Fibroblast of the aortic adventitia (primary cell): ENCODE measurements at regions not wholly inside any gene's neighbourhood (a gene's known extent, or its start where the extent isn't known, plus 50 kb on each side); places are given as distances from the start of the nearest gene placed in this dataset.

Experiments
- DNase-seq: peaks from one replicate; pipeline ENCODE4 v3.0.0-alpha.2; 2010; ENCODE audit warnings: low read depth
- H3K4me3 ChIP-seq: 2 replicates; pipeline ENCODE4 v1.5.1; 2011; ENCODE audit warnings: low read depth, mild to moderate bottlenecking, control low read depth, low read length, moderate library complexity
- TF ChIP-seq, protein P1 (sequence below): IDR thresholded peaks from 2 replicates; pipeline ENCODE4 v1.5.1; 2011; ENCODE audit warnings: mild to moderate bottlenecking, low read length, control low read depth, inconsistent platforms; ENCODE audit not compliant: insufficient read depth

DNA sequence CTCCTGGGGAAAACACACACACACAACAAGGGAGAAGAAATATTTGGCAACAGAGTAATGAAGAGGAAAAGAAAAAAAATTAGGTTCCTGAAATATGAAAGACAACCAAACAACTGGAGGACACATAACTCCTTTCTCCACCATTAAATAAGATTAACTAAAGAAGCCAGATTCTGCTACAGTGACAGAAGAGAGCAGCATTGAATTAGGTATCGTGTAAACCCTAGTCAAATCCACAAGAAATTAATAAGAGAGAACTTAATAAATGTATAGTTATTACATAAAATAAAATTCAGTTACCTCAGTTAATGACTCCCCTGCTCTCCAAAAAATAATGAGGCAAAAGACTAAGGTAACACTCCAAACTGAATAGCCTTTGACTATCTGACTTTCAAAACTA lies 306.7 kb downstream of the CRPPA start:
- DNase-seq, result peak; percentile 62

GRCh38 chr7:16114071-16114470 lies 307.3 kb downstream of the CRPPA start:
- DNase-seq, result no peak
- TF ChIP-seq, protein P1, sequence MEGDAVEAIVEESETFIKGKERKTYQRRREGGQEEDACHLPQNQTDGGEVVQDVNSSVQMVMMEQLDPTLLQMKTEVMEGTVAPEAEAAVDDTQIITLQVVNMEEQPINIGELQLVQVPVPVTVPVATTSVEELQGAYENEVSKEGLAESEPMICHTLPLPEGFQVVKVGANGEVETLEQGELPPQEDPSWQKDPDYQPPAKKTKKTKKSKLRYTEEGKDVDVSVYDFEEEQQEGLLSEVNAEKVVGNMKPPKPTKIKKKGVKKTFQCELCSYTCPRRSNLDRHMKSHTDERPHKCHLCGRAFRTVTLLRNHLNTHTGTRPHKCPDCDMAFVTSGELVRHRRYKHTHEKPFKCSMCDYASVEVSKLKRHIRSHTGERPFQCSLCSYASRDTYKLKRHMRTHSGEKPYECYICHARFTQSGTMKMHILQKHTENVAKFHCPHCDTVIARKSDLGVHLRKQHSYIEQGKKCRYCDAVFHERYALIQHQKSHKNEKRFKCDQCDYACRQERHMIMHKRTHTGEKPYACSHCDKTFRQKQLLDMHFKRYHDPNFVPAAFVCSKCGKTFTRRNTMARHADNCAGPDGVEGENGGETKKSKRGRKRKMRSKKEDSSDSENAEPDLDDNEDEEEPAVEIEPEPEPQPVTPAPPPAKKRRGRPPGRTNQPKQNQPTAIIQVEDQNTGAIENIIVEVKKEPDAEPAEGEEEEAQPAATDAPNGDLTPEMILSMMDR, result no peak
- no peak overlapping the region for H3K4me3 ChIP-seq

More for the DNA sequence above, 306.7 kb downstream of the CRPPA start:
- H3K4me3 ChIP-seq, result no peak overlapping the region
- TF ChIP-seq, protein P1, result peak; percentile 31

DNA sequence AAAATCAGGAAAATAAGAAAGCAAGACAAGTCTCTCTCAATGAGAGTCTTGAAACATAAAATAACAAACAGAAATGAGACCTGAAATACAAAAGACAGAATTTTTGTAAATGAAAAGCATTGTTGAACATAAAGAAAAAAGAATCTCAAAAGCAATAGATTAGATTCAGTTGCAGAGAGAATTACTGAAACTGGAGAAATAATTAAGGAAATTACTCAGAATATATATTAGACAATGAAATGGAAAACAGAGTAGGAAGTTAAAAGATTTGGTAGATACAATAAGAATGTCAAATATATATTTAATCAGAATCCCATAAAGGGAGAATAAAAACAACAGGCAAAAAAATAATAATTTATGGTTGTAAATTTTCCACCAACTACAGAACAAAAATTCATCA lies 308.3 kb downstream of the CRPPA start:
- H3K4me3 ChIP-seq, result no peak overlapping the region
- TF ChIP-seq, protein P1, result no peak
- DNase-seq, result no peak

GRCh38 chr7:16106869-16107268 lies 314.5 kb downstream of the CRPPA start:
- DNase-seq, result no peak
- no peak overlapping the region for H3K4me3 ChIP-seq
- TF ChIP-seq, protein P1, result no peak

DNA sequence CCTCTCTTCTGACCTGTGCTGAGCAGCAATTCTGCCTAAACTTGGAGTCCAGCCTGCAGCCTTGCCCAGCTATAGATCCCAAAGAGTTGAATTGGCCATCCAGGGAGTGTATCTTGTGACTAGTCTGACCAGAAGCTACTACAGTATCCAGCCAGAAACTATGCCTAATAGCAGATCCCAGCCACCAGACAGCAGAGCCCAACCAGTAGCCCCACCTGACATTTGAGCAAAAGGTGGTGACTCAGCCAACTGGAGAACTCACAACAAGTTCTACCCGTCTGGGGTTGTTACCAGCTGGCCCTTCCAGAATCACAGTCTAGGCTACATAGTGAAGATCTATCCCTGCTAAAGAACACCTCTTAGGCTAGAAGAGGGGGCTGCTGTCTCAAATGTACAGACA lies 315.0 kb downstream of the CRPPA start:
- no peak overlapping the region for H3K4me3 ChIP-seq
- DNase-seq, result no peak
- TF ChIP-seq, protein P1, result no peak

GRCh38 chr7:16099302-16099849 lies 322.0 kb downstream of the CRPPA start:
- DNase-seq, result no peak
- no peak overlapping the region for H3K4me3 ChIP-seq
- TF ChIP-seq, protein P1, result no peak

- TF ChIP-seq, protein P1, result peak; percentile 77
- DNase-seq, result peak; percentile 33
- no peak overlapping the region for H3K4me3 ChIP-seq
Observed at GRCh38 chr7:16098585-16099179, 322.7 kb downstream of the CRPPA start.
